HG03521 (cell line): ENCODE measurements at regions not wholly inside any gene's neighbourhood (a gene's known extent, or its start where the extent isn't known, plus 50 kb on each side); places are given as distances from the start of the nearest gene placed in this dataset.

Source experiments
- ATAC-seq: cut with Tn5 transposase; IDR thresholded peaks from one replicate; pipeline ENCODE4 v1.9.1; 2021; ENCODE audit warnings: mild to moderate bottlenecking, moderate library complexity; ENCODE audit not compliant: unreplicated experiment

- no peak for ATAC-seq
Measured at GRCh38 chr4:104418286-104418685, 76.4 kb downstream of the CXXC4 start.

GRCh38 chr4:104417357-104417882 is 77.3 kb downstream of the CXXC4 start:
- ATAC-seq: no peak

DNA sequence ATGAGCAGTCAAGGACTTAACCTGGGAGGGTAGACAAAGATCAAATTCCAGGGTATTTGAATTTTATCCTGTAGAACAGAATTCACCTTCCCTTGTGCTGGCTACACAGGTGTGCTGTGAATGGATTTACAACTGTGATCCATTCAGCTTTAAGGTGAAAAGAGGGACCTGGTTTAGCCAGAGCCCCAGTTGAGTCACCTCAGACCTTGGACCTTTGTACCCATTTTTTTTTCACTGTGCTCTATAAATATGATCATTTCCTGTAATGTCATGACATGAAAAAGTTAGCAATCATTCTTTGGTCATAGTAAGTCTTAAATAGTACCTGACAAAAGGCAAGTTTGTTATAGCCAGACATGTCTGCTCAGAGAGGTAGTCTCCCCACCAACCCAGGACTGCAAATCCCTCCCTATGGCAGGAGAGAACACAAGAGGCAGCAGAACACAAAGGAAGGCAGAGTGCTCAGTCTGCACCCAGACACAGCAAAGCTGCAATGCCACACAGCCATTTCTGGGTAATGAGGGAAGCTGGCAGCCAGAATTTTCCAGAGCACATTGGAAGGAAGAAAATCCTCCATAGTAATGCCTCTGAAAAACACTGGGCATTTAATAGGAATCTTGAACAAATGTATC is 77.9 kb downstream of the CXXC4 start:
- no peak for ATAC-seq

GRCh38 chr4:104413487-104413886 is 81.2 kb downstream of the CXXC4 start:
- ATAC-seq: no peak

GRCh38 chr4:104412344-104412743 is 82.3 kb downstream of the CXXC4 start:
- no peak for ATAC-seq

GRCh38 chr4:104411502-104411901 is 83.2 kb downstream of the CXXC4 start:
- no peak for ATAC-seq

DNA sequence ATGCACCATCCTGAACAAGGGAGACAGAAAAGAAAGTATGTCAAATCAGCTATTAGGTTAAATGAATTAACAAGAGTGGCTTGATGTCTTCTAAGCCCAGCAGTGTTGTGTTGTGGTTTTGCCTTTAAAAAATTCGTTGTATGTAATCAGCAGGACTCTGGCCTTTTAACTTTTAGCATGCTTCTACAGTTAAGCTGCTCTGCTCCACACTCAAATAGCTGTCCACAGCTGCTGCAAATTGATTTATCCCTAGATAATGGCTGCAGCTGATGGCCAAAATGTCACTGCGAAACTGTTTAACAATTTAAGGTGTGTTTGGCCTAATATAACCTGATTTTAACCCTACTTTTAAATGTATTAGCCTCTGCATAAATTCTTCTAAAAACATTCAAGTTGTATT is 85.8 kb downstream of the CXXC4 start:
- no peak for ATAC-seq

- no peak for ATAC-seq
Measured at GRCh38 chr4:104404361-104404760, 90.3 kb downstream of the CXXC4 start.

DNA sequence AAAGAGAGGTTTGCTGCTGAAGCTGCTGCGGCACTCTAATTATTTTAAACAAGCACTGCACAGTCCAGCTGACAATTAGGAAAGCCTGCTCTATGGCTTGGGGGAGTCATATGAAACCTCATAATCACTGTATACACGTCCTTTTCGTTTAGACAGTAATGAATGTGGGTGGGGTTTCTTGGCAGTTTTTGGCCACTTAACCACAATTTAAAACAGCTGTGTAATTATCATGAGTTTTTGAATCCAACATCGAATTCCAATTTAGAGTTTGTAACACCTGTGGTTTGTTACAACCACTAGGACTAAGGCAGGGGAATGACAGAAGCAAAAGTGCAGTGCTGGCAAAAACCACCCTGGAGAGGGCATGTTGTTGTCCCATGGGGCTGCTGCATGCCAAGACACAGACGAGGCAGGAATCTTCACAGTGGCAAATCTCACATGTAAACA is 99.5 kb downstream of the CXXC4 start:
- no peak for ATAC-seq

DNA sequence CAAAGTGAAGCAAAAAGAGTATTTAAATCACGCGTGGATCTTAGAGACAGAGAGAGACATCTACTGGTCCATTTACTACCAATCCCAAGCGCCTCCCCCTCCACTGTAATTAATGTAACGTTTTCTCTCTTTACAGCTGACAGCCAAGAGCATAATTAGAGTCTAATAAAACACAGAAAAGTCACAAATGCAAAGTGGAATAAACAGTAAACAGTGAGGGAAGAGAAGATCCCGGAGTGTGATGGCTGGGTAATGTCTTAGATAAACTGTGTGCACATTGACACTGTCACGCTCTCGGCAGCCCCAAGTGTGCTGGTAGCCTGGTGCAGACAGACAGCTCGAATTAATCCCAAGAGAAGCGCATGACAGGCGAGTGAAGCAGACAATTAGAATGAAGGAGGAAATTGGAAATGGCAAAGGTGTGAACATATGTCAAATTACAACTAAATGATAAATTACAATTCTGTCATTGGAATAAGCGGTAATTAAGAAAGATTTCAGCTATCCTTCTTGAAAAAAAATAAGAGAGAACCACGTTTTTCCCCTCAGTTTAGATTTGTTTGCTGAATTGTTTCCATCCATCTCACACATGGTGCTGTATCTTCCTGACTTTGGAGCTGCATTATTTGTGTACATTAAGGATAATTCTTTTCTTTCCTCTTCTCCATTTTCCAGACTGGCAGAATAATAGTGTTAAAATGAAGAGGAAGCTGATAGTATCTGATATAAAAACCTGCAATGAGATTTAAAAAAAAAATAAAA is 100.1 kb downstream of the CXXC4 start:
- ATAC-seq: no peak

GRCh38 chr4:104393655-104394324 is 100.9 kb downstream of the CXXC4 start:
- ATAC-seq: no peak

DNA sequence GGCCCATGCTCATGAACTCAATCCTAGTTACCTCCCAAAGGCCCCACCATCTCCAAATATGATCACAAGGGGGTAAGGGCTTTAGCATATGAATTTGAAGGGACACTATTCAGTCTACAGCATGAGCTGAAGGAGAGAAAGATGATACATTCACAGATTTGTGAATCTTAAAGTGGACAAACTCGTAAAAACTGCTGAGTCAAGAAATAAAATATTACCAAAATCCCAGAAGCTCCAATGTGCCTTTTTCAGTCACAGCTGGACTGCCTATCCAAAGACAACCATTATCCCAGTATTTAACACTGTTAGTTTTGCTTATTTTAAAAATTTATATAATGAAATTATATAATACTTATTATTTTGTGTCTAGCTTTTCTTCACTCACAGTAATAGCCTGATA is 109.0 kb downstream of the CXXC4 start:
- no peak for ATAC-seq

DNA sequence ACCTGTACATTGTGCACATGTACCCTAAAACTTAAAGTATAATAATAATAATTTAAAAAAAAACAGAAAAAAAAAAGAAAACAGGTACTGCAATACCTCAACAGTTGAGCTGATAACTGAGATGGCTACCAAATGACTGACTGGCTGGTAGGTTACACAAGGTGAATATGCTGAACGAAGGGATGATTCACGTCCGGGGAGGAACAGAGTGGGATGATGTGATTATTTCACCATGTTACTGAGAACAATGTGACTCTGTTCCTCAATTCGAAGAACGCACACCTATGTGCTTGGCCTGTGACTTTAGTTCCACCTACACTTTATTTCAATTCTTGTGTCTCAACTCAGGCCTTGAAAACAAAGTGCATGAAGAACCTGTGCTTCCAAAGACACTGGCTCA is 111.7 kb downstream of the CXXC4 start:
- ATAC-seq: no peak

- no peak for ATAC-seq
Measured at GRCh38 chr4:104381729-104382128, 113.0 kb downstream of the CXXC4 start.

DNA sequence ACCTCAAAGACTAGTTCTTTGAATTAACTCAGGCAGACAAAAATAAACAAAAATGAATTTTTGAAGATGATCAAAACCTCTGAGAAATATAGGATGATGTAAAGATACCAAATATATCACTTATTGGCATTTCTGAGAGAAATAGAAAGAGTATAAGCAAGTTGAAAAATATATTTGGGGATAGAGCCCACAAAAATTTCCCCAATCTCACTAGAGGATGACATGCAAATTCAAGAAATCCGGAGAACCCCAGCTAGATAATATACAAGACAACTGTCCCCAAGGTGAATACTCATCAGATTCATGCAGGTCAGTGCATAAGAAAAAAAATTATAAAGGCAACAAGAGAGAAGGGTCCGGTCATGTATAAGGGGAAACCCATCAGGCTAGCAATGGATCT is 129.1 kb downstream of the CXXC4 start:
- no peak for ATAC-seq

- no peak for ATAC-seq
Measured at GRCh38 chr4:104353481-104353880, 141.2 kb downstream of the CXXC4 start.

- ATAC-seq: no peak
Measured at GRCh38 chr4:104352211-104352610, 142.5 kb downstream of the CXXC4 start.

DNA sequence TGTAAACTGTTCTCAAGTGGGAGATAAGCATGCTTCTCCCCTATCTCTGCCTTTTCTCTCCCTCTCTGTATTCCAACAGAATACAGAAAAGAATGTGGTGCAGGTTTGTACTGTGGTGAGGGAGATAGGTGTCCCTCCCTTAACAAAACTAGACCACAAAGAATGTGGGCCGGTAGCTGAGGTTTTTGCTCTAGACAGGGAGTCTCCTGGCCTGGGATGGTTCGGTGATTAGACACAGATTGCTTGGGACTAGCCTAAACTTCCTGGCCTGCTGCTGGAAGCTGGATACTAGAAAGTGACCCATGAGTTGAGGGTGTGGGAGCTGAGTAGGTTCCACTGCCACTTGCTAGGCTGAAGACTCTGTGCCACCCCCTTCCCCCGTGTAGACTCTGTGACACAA is 143.0 kb downstream of the CXXC4 start:
- ATAC-seq: no peak

DNA sequence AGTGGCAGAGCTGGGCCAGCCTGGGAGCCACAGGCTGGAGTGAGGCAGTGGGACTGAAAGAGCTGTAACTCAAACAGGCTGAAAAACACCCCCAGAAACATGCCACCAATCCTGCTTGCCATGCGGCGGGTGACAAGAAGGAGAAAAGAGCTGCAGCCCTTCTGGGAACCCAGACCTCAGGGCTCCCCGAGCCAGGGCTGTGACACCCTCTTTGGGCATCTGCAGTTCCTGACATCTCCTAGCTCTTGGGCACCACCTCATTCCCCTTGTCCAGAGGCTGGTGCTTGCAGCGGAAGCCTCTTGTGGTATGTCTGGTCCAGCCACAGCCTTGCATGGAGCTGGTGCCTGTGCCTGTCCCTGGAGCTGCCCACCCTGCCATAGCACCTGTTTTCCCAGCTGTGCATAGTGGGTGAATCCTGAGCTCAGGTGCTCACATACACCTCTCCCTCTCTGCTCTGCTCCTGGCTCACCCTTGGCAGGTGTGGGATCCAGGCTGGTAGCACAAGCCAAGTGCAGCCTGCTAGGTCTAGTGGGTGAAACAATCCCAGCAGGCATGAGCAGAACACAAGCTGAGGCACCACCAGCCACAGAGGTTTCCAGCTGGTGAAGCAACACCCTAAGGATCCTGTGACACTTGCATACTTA is 149.0 kb downstream of the CXXC4 start:
- ATAC-seq: no peak

- ATAC-seq: no peak
Measured at GRCh38 chr4:104344342-104344980, 150.2 kb downstream of the CXXC4 start.

DNA sequence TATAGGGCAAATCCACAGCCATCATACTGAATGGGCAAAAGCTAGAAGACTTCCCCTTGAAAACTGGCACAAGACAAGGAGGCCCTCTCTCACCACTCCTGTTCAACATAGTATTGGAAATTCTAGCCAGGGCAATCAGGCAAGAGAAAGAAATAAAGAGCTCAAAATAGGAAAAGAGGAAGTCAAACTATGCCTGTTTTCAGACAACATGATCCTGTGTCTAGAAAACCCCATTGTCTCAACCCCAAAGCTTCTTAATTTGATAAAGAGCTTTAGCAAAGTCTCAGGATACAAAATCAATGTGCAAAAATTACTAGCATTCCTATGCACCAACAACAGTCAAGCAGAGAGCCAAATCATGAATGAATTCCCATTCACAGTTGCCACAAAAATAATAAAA is 160.3 kb downstream of the CXXC4 start:
- ATAC-seq: no peak
